Activated naive CD8-positive, alpha-beta T cell treated with anti-CD3 and anti-CD28 coated beads, Interleukin-2, amount 10 ng/mL, durations not matched to agents 7 days and 5 days (primary cell): ENCODE measurements at regions not wholly inside any gene's neighbourhood (a gene's known extent, or its start where the extent isn't known, plus 50 kb on each side); places are given as distances from the start of the nearest gene placed in this dataset.
"Not testable (repeated sequence)": the region's sequence is repeated elsewhere in the genome, so short reads cannot be mapped to it uniquely, and the experiment has no call there.

Experiments used
- ATAC-seq: fragments of 150-1000 bp; cut with Tn5 transposase; one replicate; pipeline ENCODE4 v1.10.0; 2021; ENCODE audit warnings: low read depth, moderate library complexity
- POLR2A ChIA-PET: fragments of 350-600 bp; sonication (Branson Sonifier 250); formaldehyde crosslinking; loops from one replicate; lab custom pipeline; 2021; ENCODE audit warnings: antibody characterized with exemption; lab: Charles Lee
- DNase-seq: peaks from one replicate; pipeline ENCODE4 v3.0.0; 2021
- H3K27ac Mint-ChIP-seq: one replicate; pipeline ENCODE4 v1.8.0; 2022; ENCODE audit warnings: mild to moderate bottlenecking, mixed read lengths
- H3K27me3 Mint-ChIP-seq: one replicate; pipeline ENCODE4 v1.8.0; 2022; ENCODE audit warnings: mild to moderate bottlenecking, moderate library complexity, mixed read lengths
- H3K36me3 Mint-ChIP-seq: one replicate; pipeline ENCODE4 v1.8.0; 2021; ENCODE audit warnings: mild to moderate bottlenecking, mixed read lengths
- H3K4me1 Mint-ChIP-seq: one replicate; pipeline ENCODE4 v1.8.0; 2021; ENCODE audit warnings: mixed read lengths
- H3K4me3 Mint-ChIP-seq: one replicate; pipeline ENCODE4 v1.8.0; 2022; ENCODE audit warnings: mild to moderate bottlenecking, moderate library complexity, mixed read lengths
- H3K9me3 Mint-ChIP-seq: one replicate; pipeline ENCODE4 v1.8.0; 2021; ENCODE audit warnings: mixed read lengths

DNA sequence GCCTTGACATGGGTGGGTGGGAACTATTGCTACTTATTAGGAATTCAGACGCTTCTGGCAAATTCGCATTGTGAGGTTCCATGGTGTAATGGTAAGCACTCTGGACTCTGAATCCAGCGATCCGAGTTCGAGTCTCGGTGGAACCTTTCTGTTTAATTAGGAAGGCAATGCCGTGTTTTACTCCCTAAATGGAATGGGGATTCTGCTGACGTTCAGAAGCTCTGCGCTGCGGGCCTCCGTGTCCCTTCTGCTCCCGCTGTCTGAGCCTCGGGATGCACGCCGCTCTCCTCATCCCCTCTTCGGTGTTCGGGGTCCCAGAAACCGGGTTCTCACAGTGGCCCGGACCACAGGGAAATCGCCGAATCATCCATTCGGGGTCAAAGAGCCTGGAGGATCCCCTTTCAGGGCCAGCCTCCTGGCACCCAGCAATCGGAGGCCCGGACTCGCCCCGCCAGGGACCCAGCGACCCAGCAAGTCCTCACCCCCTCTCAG lies 280.3 kb downstream of the FAM72C start:
- no peaks in the 10 kb centered on the region for H3K36me3 Mint-ChIP-seq
- H3K4me3 Mint-ChIP-seq, result no peak overlapping the region

DNA sequence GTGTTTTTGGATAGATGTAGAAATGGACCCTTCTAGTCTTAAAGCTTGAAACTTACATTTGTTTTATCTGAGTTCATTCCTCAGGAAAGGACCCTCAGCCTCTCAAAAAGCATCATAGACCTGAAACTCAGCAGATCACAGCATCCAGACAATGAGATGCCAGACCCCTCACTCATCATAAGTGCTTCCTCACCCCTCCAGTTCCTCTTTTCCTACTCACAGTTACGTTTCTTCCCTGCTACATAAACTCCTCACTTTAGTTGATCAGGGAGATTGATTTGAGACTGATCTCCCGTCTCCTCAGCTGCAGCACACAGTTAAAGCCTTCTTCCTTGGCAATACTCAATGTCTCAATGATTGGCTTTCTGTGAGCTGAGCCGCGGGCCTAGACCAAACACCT lies 282.0 kb downstream of the FAM72C start:
- no peak overlapping the region for H3K4me3 Mint-ChIP-seq
- H3K9me3 Mint-ChIP-seq, result no peaks in the 10 kb centered on the region
- no peaks in the 10 kb centered on the region for H3K36me3 Mint-ChIP-seq
- H3K27me3 Mint-ChIP-seq, result peaks cover 17% of the 10 kb centered on the region
- no peak overlapping the region for H3K27ac Mint-ChIP-seq
- DNase-seq (no peak), ATAC-seq (no peak)
- no peaks in the 10 kb centered on the region for H3K4me1 Mint-ChIP-seq
- POLR2A ChIA-PET, result interaction anchor here (0.6 kb wide), 1 partner anchor 774 kb away, joined by 3 read pairs; no protein-coding TSS in a partner anchor

More for the DNA sequence above, 280.3 kb downstream of the FAM72C start:
- POLR2A ChIA-PET, result no interaction called here
- Mint-ChIP-seq H3K4me1 (no peaks in the 10 kb centered on the region), H3K27me3 (peaks cover 17% of the 10 kb centered on the region), H3K9me3 (no peaks in the 10 kb centered on the region), H3K27ac (no peak overlapping the region)
- no peak for ATAC-seq
- no peak for DNase-seq

DNA sequence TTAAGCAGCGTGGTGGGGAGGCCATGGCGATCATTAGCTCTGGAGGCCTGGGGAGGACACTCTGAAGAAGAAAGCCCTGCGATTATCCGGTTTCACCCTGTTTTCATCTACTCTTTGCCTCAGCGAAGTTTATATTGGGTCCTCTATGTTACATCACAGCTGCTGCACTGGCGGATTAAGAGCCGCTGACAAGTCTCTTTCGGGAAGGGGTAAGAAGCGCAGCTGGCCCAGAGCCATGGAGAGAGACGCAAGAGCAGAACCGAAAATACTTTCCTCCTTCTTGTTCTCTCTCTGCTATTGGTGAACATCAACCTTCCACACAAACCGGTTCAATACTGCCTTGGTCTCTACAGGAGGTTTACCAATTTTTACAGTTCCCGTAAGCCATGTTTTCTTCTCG lies 291.5 kb downstream of the FAM72C start:
- Mint-ChIP-seq H3K4me3 (no peak overlapping the region), H3K27ac (no peak overlapping the region), H3K36me3 (no peaks in the 10 kb centered on the region), H3K9me3 (no peaks in the 10 kb centered on the region), H3K4me1 (no peaks in the 10 kb centered on the region), H3K27me3 (peaks cover under 1% of the 10 kb centered on the region)
- ATAC-seq, result no peak
- no peak for DNase-seq
- POLR2A ChIA-PET, result no interaction called here

DNA sequence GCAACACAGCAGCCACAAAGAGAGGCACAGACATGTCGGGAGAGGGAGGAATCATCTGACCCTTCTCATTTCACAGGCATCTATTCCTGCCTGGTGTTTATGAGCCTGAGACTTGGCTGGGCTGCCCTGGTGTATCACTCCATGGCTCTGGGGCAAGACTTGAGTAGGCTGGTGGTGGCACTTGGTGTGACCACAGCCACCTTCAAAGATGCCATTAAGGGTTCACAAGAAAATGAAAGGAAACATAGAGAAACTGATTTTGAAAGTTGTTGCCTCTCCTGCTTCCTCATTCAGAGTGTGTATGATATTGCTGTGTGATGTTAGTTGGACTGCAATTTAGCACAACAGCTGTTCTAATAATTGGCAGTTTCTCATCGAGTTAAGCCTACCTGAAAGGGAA lies 298.8 kb downstream of the FAM72C start:
- Mint-ChIP-seq H3K27me3 (peaks cover 9% of the 10 kb centered on the region), H3K4me3 (no peak overlapping the region), H3K4me1 (no peaks in the 10 kb centered on the region), H3K9me3 (no peaks in the 10 kb centered on the region), H3K27ac (no peak overlapping the region), H3K36me3 (no peaks in the 10 kb centered on the region)
- ATAC-seq, result no peak
- DNase-seq, result no peak
- POLR2A ChIA-PET, result no interaction called here

DNA sequence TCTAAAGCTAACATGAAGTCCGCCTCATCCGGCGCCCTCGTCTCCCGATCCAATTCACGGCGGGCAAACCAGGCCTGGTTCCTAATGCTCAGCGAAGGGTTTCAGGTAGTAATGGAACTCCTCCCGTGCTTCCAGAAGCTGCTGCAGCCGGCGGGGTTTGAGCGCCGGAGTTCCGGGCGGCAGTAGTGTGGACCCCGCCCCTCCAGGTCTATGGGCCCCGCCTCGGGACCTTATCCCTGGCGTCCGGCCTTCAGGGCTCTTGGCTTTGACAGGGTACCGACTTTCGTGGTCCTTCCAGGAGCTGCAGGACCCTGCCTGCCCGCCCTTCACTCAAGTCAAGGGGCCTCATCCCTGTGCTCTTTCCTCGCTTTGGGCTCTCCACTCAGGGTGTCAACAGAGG lies 304.1 kb downstream of the FAM72C start:
- H3K27ac Mint-ChIP-seq, result no peak overlapping the region
- no peak for ATAC-seq
- no peaks in the 10 kb centered on the region for H3K36me3 Mint-ChIP-seq
- no peaks in the 10 kb centered on the region for H3K4me1 Mint-ChIP-seq
- no peak overlapping the region for H3K4me3 Mint-ChIP-seq
- H3K27me3 Mint-ChIP-seq, result peaks cover 7% of the 10 kb centered on the region
- DNase-seq, result no peak
- POLR2A ChIA-PET, result no interaction called here
- no peaks in the 10 kb centered on the region for H3K9me3 Mint-ChIP-seq

DNA sequence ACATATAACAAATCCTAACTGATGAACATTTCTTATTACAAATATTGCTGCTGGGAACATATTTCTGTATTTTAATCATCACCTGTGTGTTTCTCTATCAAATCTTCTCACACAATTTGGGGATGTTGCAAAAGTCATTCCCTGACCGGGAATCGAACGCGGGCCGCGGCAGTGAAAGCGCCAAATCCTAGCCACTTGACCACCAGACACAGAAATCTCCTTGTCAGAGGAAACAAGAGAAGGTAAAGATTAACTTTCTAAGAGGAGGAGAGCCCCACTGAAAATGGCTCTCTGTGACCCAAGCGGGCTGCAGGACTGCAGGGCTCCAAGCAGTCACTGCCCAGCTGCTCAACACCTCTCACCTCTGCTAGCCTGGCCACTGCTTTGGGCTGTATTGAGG lies 304.9 kb downstream of the FAM72C start:
- no peaks in the 10 kb centered on the region for H3K36me3 Mint-ChIP-seq
- no peak for ATAC-seq
- no peaks in the 10 kb centered on the region for H3K9me3 Mint-ChIP-seq
- DNase-seq, result no peak
- H3K4me3 Mint-ChIP-seq, result no peak overlapping the region
- peaks cover 12% of the 10 kb centered on the region for H3K27me3 Mint-ChIP-seq
- POLR2A ChIA-PET, result no interaction called here
- no peaks in the 10 kb centered on the region for H3K4me1 Mint-ChIP-seq
- H3K27ac Mint-ChIP-seq, result no peak overlapping the region

DNA sequence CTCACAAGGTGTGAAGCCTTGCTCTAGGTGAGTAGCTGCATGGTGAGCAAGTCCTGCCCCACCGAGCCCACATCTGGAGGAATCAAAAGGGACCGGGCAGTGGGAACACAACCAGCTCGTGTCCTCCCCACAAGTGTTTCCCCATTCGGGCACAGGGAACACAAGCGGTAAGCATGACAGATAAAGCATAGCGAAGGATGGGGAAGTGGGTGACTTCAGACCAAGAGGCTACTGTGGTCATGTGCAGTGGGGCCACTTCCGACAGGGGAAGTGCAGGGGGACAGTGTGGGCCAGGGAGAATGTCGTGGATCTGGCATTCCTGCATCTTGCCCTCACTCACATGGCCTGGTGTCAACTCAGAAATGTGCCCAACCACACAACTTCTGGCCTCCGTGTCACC lies 306.2 kb downstream of the FAM72C start:
- Mint-ChIP-seq H3K4me1 (no peaks in the 10 kb centered on the region), H3K9me3 (no peaks in the 10 kb centered on the region), H3K27ac (no peak overlapping the region), H3K4me3 (no peak overlapping the region), H3K36me3 (no peaks in the 10 kb centered on the region), H3K27me3 (peaks cover 17% of the 10 kb centered on the region)
- POLR2A ChIA-PET, result no interaction called here
- DNase-seq (no peak), ATAC-seq (no peak)

DNA sequence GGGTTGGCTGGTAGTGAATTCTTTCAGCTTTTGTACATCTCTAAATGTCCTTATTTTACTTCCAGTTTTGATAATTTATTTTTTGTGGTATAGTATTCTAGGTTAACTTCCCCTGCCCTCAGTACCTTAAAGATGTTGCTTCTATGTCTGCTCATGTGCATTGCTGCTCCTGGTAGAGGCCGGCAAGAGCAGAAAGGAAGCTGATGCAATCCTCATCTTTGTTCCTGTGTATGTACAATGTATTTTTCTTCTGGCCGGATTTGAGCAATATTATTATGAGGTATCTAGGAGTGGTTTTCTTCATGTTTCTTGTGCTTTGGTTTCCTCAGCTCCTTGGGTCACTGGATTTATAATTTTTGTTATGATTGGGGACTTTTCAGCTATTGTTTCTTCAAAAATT lies 308.7 kb downstream of the FAM72C start:
- H3K4me3 Mint-ChIP-seq, H3K27ac Mint-ChIP-seq, POLR2A ChIA-PET, H3K9me3 Mint-ChIP-seq, ATAC-seq, H3K4me1 Mint-ChIP-seq, DNase-seq, H3K36me3 Mint-ChIP-seq: not testable (repeated sequence)
- H3K27me3 Mint-ChIP-seq, result peaks cover 24% of the 10 kb centered on the region

DNA sequence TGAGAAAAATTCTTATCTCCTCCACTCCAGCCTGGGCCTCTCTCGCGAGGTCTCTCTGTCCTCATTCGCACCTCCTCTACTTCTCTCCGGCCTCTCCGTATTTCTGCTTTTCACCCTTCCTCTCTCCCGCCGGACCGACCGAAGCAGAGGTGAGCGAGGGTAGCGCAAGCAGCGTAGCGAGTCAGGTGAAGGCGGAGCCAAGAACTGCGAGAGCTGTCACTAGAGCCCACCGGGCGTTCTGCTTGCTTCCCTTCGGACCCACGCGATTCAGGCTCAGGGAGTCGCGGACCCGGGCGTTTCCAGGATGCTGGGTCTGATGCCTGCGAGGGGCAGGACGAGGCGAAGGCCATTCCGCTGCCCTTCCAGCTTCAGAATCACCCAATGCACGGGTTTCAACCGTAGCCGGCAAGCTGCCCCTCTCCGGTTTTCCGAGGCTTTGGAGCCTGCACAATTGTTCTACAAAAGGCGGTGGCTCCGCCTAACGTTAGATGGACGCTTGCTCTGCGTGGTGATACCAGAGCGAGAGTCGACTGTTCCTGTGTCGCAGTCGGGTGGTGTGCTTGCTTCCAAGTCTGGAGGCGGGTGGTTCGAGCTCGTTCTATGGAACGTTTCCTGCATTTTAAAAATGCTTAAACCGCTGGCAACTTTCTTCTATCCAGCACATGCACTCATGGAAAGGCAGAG lies 310.2 kb downstream of the FAM72C start:
- no peak for ATAC-seq
- peaks cover 24% of the 10 kb centered on the region for H3K27me3 Mint-ChIP-seq

DNA sequence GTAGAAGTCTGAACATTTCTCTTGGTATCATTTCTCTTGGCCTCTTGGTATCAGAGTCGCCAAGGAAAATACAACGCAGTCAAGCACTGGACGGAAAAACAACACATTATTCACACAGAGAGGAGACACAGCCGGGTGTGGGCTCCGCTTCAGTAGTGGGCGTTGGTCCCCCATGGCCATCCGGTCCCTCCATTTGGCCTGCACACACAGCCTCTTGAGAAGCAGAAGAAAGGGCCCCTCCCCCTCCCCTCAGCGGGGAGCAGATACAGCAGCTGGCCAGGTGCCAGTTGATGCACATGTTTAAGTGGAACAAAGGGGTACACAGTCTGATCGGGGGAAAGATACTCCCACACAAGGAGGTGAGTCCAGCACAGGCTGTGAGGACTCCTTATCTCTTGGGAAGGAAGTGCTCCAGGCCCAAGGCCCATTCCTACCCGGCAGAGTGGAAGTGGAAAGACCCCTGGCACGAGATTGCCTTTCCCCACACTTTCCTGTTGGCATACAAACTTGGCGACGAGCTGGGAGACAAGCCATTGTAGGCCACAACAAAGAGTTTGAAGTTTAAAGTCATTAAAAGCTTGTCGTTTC lies 311.3 kb downstream of the FAM72C start:
- ATAC-seq, result no peak
- H3K27me3 Mint-ChIP-seq, result peaks cover 28% of the 10 kb centered on the region
- DNase-seq, result no peak
- H3K4me3 Mint-ChIP-seq, result no peak overlapping the region
- no peaks in the 10 kb centered on the region for H3K9me3 Mint-ChIP-seq
- H3K36me3 Mint-ChIP-seq, result no peaks in the 10 kb centered on the region
- POLR2A ChIA-PET, result no interaction called here
- no peaks in the 10 kb centered on the region for H3K4me1 Mint-ChIP-seq
- no peak overlapping the region for H3K27ac Mint-ChIP-seq

More for the DNA sequence above, 310.2 kb downstream of the FAM72C start:
- no peaks in the 10 kb centered on the region for H3K9me3 Mint-ChIP-seq
- H3K4me3 Mint-ChIP-seq, result no peak overlapping the region
- POLR2A ChIA-PET, result no interaction called here
- H3K4me1 Mint-ChIP-seq, result no peaks in the 10 kb centered on the region
- no peak overlapping the region for H3K27ac Mint-ChIP-seq
- DNase-seq, result no peak
- no peaks in the 10 kb centered on the region for H3K36me3 Mint-ChIP-seq

DNA sequence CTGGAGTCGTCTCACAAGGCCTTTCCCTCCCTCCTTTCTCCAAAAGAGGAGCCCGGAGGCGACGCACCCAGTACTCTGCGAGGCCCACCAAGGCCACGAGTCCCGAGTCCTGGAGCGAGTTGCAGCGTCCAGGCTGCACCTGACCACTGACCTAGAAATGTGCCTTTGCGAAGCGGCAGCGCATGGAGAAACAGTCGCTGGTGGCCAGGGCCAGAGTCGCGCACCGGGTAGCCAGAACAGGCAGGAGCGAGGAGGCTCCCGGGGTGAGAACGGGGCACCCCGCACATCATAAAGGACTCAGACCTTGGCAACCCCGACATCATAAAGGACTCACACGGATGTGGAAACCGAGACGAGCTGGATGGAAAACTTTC lies 318.4 kb downstream of the FAM72C start:
- no peak for ATAC-seq
- Mint-ChIP-seq H3K9me3 (peaks cover 2% of the 10 kb centered on the region), H3K4me1 (no peaks in the 10 kb centered on the region), H3K27ac (no peak overlapping the region), H3K36me3 (no peaks in the 10 kb centered on the region), H3K27me3 (peaks cover 37% of the 10 kb centered on the region), H3K4me3 (no peak overlapping the region)
- no peak for DNase-seq
- POLR2A ChIA-PET, result no interaction called here

DNA sequence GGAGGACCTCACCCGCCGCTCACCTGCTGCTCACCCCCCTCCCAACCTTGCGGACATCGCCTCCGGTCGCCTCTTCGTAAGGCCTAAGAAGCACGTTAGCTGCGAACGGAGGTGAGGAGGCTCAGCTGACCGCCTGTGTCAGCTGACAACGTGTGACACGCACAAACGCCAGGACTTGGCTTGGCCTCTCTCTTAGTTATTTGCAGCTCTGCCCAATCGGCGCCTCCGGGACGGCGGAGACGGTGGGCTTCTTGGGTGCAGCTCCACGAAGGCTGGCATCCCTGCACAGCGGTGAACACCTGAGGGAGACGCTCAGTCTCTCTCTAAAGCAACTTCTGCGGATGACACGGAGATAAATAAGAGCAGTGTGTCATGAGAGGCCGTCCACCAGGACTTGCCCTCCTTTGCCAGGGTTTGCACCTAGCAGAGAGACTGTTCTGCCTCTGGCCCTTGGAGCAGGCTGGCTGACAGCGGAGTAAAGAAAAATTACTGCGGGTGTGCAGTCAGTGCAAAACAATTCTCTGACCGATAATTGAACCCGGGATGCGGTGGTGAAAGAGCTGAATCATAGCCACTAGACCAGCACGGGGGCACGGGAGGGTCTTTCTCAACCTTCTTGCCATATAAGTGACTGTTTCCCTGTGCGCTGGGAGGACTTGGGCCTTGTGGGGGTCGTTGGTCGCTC lies 318.9 kb downstream of the FAM72C start:
- no peak overlapping the region for H3K4me3 Mint-ChIP-seq
- no peaks in the 10 kb centered on the region for H3K4me1 Mint-ChIP-seq
- no peaks in the 10 kb centered on the region for H3K36me3 Mint-ChIP-seq
- peak overlapping the region; percentile 48 for H3K27ac Mint-ChIP-seq
- peaks cover 2% of the 10 kb centered on the region for H3K9me3 Mint-ChIP-seq
- peaks cover 37% of the 10 kb centered on the region for H3K27me3 Mint-ChIP-seq
- POLR2A ChIA-PET, result no interaction called here
- DNase-seq (no peak), ATAC-seq (no peak)

DNA sequence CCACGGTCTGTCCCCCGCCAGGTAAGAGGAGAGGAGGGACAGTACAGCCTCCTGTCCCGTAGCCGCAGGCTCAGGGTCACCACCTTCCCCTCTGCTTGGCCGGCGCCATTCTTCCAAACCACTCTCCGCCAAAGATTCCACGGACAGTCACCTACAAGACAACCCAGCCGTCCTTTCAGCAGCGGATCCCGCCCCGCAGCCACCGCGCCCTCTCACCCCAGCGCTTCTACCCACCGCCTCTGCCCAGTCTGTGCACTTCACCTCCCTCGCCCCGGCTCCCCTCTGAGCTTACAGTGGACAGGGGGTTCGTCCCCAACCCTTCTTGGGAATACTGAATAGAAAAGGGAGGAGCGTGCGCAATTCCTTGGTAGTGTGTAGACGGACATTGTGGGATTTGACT lies 319.6 kb downstream of the FAM72C start:
- H3K27ac Mint-ChIP-seq, result no peak overlapping the region
- no peaks in the 10 kb centered on the region for H3K36me3 Mint-ChIP-seq
- peaks cover 37% of the 10 kb centered on the region for H3K27me3 Mint-ChIP-seq
- DNase-seq (no peak), ATAC-seq (no peak)
- no peak overlapping the region for H3K4me3 Mint-ChIP-seq
- H3K4me1 Mint-ChIP-seq, result no peaks in the 10 kb centered on the region
- peaks cover 2% of the 10 kb centered on the region for H3K9me3 Mint-ChIP-seq
- POLR2A ChIA-PET, result no interaction called here
